ENCODE measurements at regions not wholly inside any gene's neighbourhood (a gene's known extent, or its start where the extent isn't known, plus 50 kb on each side); places are given as distances from the start of the nearest gene placed in this dataset.

GRCh38 chr2:185628985-185629384, 109.6 kb upstream of the FSIP2 start:
- Histone ChIP-seq H4K5ac (ENCODE audit: low read length) (no peak overlapping the region), H3K79me1 (ENCODE audit: low read length) (no peaks in the 10 kb centered on the region), H3K4me3 (ENCODE audit: low read length) (no peak overlapping the region), H3K4me1 (ENCODE audit: control insufficient read depth, low read depth, low read length) (no peaks in the 10 kb centered on the region), H3K4me2 (ENCODE audit: low read length) (no peak overlapping the region), H4K8ac (ENCODE audit: low read depth, low read length) (no peak overlapping the region), H3K79me2 (ENCODE audit: control insufficient read depth, insufficient read depth, low read length) (no peaks in the 10 kb centered on the region), H2BK5ac (ENCODE audit: low read length) (no peak overlapping the region), H2BK120ac (ENCODE audit: low read depth, low read length) (no peak overlapping the region), H3K27ac (ENCODE audit: low read depth, low read length) (no peak overlapping the region), H3K36me3 (ENCODE audit: control insufficient read depth, insufficient read depth, low read length) (no peaks in the 10 kb centered on the region), H3K56ac (ENCODE audit: low read length) (no peak overlapping the region), H3K23ac (ENCODE audit: low read length) (no peak overlapping the region), H2BK15ac (replicated peaks; ENCODE audit: low read depth) (no peak overlapping the region), H3K9ac (ENCODE audit: low read length) (no peak overlapping the region), H3K18ac (ENCODE audit: low read length) (no peak overlapping the region), H3K27me3 (ENCODE audit: insufficient read depth, low read length, poor library complexity) (no peaks in the 10 kb centered on the region), H2AK5ac (ENCODE audit: low read length) (no peak overlapping the region), H3K4ac (ENCODE audit: low read depth, low read length) (no peak overlapping the region)
- peak; percentile 86 for DNase-seq
- WGBS (ENCODE audit: extremely low coverage, insufficient coverage, low lambda C conversion rate): no CpG with 5 or more reads among the region's 5 CpGs

- no peak overlapping the region for H3K56ac ChIP-seq (ENCODE audit: low read length)
- no peak overlapping the region for H3K4me2 ChIP-seq (ENCODE audit: low read length)
- H2BK120ac ChIP-seq (ENCODE audit: low read depth, low read length): no peak overlapping the region
Observed at GRCh38 chr2:185633621-185634020, 105.0 kb upstream of the FSIP2 start.

DNA sequence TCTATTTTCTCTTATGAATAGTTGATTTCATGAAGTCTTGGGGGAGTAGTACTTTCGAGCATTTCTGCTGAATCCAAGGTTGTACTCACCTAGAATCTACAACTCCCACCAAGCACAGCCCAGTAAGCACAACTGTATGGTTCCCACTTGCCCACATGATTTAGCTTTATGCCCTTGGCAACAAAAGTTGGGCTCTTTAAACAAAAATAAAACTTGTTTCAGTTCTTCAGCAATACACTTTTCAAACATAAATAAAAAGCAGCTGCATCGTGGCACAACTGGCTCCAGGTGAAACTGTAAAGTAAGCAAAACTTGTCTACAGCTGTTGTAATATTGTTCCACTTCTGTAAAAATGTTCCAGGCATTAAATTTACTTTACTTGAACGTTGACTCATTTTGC, 99.8 kb upstream of the FSIP2 start:
- H3K79me1 ChIP-seq (ENCODE audit: low read length): no peaks in the 10 kb centered on the region
- no peak overlapping the region for H3K18ac ChIP-seq (ENCODE audit: low read length)
- no peak overlapping the region for H2AK5ac ChIP-seq (ENCODE audit: low read length)
- H3K23ac ChIP-seq (ENCODE audit: low read length): no peak overlapping the region
- WGBS (ENCODE audit: extremely low coverage, insufficient coverage, low lambda C conversion rate): no CpG with 5 or more reads among the region's 3 CpGs
- no peaks in the 10 kb centered on the region for H3K27me3 ChIP-seq (ENCODE audit: insufficient read depth, low read length, poor library complexity)
- no peak overlapping the region for H3K4ac ChIP-seq (ENCODE audit: low read depth, low read length)
- H2BK15ac ChIP-seq (replicated peaks; ENCODE audit: low read depth): no peak overlapping the region
- no peak overlapping the region for H2BK120ac ChIP-seq (ENCODE audit: low read depth, low read length)
- no peak overlapping the region for H2BK5ac ChIP-seq (ENCODE audit: low read length)
- no peak overlapping the region for H3K9ac ChIP-seq (ENCODE audit: low read length)
- no peaks in the 10 kb centered on the region for H3K79me2 ChIP-seq (ENCODE audit: control insufficient read depth, insufficient read depth, low read length)
- no peak overlapping the region for H4K8ac ChIP-seq (ENCODE audit: low read depth, low read length)
- no peak overlapping the region for H3K4me3 ChIP-seq (ENCODE audit: low read length)
- no peak overlapping the region for H4K5ac ChIP-seq (ENCODE audit: low read length)
- no peak for DNase-seq
- H3K56ac ChIP-seq (ENCODE audit: low read length): no peak overlapping the region
- no peak overlapping the region for H3K4me2 ChIP-seq (ENCODE audit: low read length)
- H3K4me1 ChIP-seq (ENCODE audit: control insufficient read depth, low read depth, low read length): no peaks in the 10 kb centered on the region
- no peak overlapping the region for H3K27ac ChIP-seq (ENCODE audit: low read depth, low read length)
- no peaks in the 10 kb centered on the region for H3K36me3 ChIP-seq (ENCODE audit: control insufficient read depth, insufficient read depth, low read length)

More at GRCh38 chr2:185633621-185634020, 105.0 kb upstream of the FSIP2 start:
- DNase-seq: no peak
- H3K9ac ChIP-seq (ENCODE audit: low read length): no peak overlapping the region
- H3K23ac ChIP-seq (ENCODE audit: low read length): no peak overlapping the region
- H2BK15ac ChIP-seq (replicated peaks; ENCODE audit: low read depth): no peak overlapping the region
- H3K4ac ChIP-seq (ENCODE audit: low read depth, low read length): no peak overlapping the region
- no peaks in the 10 kb centered on the region for H3K79me1 ChIP-seq (ENCODE audit: low read length)
- no peaks in the 10 kb centered on the region for H3K27me3 ChIP-seq (ENCODE audit: insufficient read depth, low read length, poor library complexity)
- H4K8ac ChIP-seq (ENCODE audit: low read depth, low read length): no peak overlapping the region
- no peak overlapping the region for H3K4me3 ChIP-seq (ENCODE audit: low read length)
- H3K4me1 ChIP-seq (ENCODE audit: control insufficient read depth, low read depth, low read length): no peaks in the 10 kb centered on the region
- no peak overlapping the region for H2BK5ac ChIP-seq (ENCODE audit: low read length)
- H3K36me3 ChIP-seq (ENCODE audit: control insufficient read depth, insufficient read depth, low read length): no peaks in the 10 kb centered on the region
- no peak overlapping the region for H4K5ac ChIP-seq (ENCODE audit: low read length)
- no peak overlapping the region for H3K27ac ChIP-seq (ENCODE audit: low read depth, low read length)
- H3K79me2 ChIP-seq (ENCODE audit: control insufficient read depth, insufficient read depth, low read length): no peaks in the 10 kb centered on the region
- WGBS (ENCODE audit: extremely low coverage, insufficient coverage, low lambda C conversion rate): no CpG with 5 or more reads among the region's 2 CpGs
- no peak overlapping the region for H2AK5ac ChIP-seq (ENCODE audit: low read length)
- no peak overlapping the region for H3K18ac ChIP-seq (ENCODE audit: low read length)

DNA sequence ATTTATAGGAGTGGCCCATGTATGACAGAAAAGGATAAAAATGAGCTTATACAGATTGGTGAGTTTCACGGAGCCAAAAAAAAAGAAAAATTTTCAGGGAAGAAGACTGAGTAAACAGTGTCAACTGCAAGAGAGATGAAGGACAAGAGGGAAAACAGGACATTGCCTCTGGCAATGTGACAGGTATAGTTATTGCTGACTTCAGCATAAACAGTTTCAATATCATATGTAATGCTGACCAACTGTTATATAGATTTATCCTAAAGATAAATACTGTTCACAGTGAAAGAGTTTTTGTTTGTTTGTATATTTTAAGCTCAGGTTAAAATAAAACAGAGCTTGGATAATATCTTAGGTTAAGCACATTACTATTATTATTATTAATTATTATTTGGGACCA, 98.0 kb upstream of the FSIP2 start:
- no peak overlapping the region for H3K9ac ChIP-seq (ENCODE audit: low read length)
- H3K4ac ChIP-seq (ENCODE audit: low read depth, low read length): no peak overlapping the region
- H3K79me1 ChIP-seq (ENCODE audit: low read length): no peaks in the 10 kb centered on the region
- H3K27ac ChIP-seq (ENCODE audit: low read depth, low read length): no peak overlapping the region
- H3K36me3 ChIP-seq (ENCODE audit: control insufficient read depth, insufficient read depth, low read length): no peaks in the 10 kb centered on the region
- no peaks in the 10 kb centered on the region for H3K4me1 ChIP-seq (ENCODE audit: control insufficient read depth, low read depth, low read length)
- no peak overlapping the region for H2BK5ac ChIP-seq (ENCODE audit: low read length)
- no peaks in the 10 kb centered on the region for H3K27me3 ChIP-seq (ENCODE audit: insufficient read depth, low read length, poor library complexity)
- no peak overlapping the region for H2BK15ac ChIP-seq (replicated peaks; ENCODE audit: low read depth)
- no peak for DNase-seq
- no peak overlapping the region for H4K5ac ChIP-seq (ENCODE audit: low read length)
- H3K4me3 ChIP-seq (ENCODE audit: low read length): no peak overlapping the region
- no peak overlapping the region for H3K23ac ChIP-seq (ENCODE audit: low read length)
- H4K8ac ChIP-seq (ENCODE audit: low read depth, low read length): no peak overlapping the region
- no CpG with 5 or more reads among the region's 1 CpG for WGBS (ENCODE audit: extremely low coverage, insufficient coverage, low lambda C conversion rate)
- H2AK5ac ChIP-seq (ENCODE audit: low read length): no peak overlapping the region
- H3K79me2 ChIP-seq (ENCODE audit: control insufficient read depth, insufficient read depth, low read length): no peaks in the 10 kb centered on the region
- H2BK120ac ChIP-seq (ENCODE audit: low read depth, low read length): no peak overlapping the region
- no peak overlapping the region for H3K56ac ChIP-seq (ENCODE audit: low read length)
- H3K18ac ChIP-seq (ENCODE audit: low read length): no peak overlapping the region
- no peak overlapping the region for H3K4me2 ChIP-seq (ENCODE audit: low read length)

DNA sequence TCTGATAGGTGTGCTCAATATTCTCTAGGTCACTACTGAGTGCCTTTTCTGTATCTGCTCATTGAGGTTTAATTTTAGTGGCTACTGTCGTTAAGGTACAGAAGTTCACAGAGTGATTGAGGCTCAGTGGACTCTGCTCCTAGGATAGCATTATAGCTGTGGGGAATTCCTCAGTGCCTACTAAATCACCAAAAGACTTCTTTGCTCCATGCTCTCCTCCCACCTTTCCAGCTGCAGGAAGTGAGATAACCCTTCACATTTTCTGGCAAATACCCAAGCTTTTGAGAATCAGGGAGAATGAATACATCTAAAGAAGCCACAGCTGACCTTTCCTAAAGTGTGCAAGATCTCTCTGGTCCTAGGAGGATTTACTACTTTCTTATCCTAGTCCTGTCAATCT, 95.2 kb upstream of the FSIP2 start:
- H2BK120ac ChIP-seq (ENCODE audit: low read depth, low read length): no peak overlapping the region
- no peak overlapping the region for H3K4ac ChIP-seq (ENCODE audit: low read depth, low read length)
- peak; percentile 14 for DNase-seq
- no CpG with 5 or more reads among the region's 1 CpG for WGBS (ENCODE audit: extremely low coverage, insufficient coverage, low lambda C conversion rate)
- H3K9ac ChIP-seq (ENCODE audit: low read length): no peak overlapping the region
- H3K4me3 ChIP-seq (ENCODE audit: low read length): no peak overlapping the region
- H4K8ac ChIP-seq (ENCODE audit: low read depth, low read length): no peak overlapping the region
- no peaks in the 10 kb centered on the region for H3K79me1 ChIP-seq (ENCODE audit: low read length)
- no peak overlapping the region for H2BK15ac ChIP-seq (replicated peaks; ENCODE audit: low read depth)
- no peaks in the 10 kb centered on the region for H3K4me1 ChIP-seq (ENCODE audit: control insufficient read depth, low read depth, low read length)
- H4K5ac ChIP-seq (ENCODE audit: low read length): no peak overlapping the region
- H3K79me2 ChIP-seq (ENCODE audit: control insufficient read depth, insufficient read depth, low read length): no peaks in the 10 kb centered on the region
- no peak overlapping the region for H2BK5ac ChIP-seq (ENCODE audit: low read length)
- H3K18ac ChIP-seq (ENCODE audit: low read length): no peak overlapping the region
- no peak overlapping the region for H3K27ac ChIP-seq (ENCODE audit: low read depth, low read length)
- no peaks in the 10 kb centered on the region for H3K36me3 ChIP-seq (ENCODE audit: control insufficient read depth, insufficient read depth, low read length)
- H3K27me3 ChIP-seq (ENCODE audit: insufficient read depth, low read length, poor library complexity): no peaks in the 10 kb centered on the region
- H2AK5ac ChIP-seq (ENCODE audit: low read length): no peak overlapping the region
- H3K56ac ChIP-seq (ENCODE audit: low read length): no peak overlapping the region
- no peak overlapping the region for H3K23ac ChIP-seq (ENCODE audit: low read length)
- no peak overlapping the region for H3K4me2 ChIP-seq (ENCODE audit: low read length)

DNA sequence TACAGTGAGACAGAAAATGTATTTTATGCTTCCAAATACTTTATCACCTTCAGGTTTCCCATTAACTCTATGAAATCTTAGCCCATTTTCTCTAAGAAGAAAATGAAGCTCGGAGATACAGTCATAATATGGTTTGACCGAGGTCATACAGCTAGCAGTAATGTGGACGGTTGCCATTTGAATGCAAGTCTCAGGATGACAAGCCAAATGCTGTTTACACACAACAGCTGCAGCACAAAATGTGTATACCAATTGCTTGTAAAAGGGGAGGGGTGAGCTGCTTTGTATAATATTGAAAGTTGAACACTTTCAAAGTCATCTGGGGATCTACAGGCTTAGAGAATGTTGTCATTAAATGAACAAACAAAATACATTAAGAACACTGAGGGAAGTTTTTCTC, 93.8 kb upstream of the FSIP2 start:
- no peaks in the 10 kb centered on the region for H3K79me1 ChIP-seq (ENCODE audit: low read length)
- no peaks in the 10 kb centered on the region for H3K79me2 ChIP-seq (ENCODE audit: control insufficient read depth, insufficient read depth, low read length)
- no peak overlapping the region for H2BK15ac ChIP-seq (replicated peaks; ENCODE audit: low read depth)
- no peak overlapping the region for H3K27ac ChIP-seq (ENCODE audit: low read depth, low read length)
- H3K4me3 ChIP-seq (ENCODE audit: low read length): no peak overlapping the region
- no peak overlapping the region for H3K56ac ChIP-seq (ENCODE audit: low read length)
- no CpG with 5 or more reads among the region's 3 CpGs for WGBS (ENCODE audit: extremely low coverage, insufficient coverage, low lambda C conversion rate)
- H3K23ac ChIP-seq (ENCODE audit: low read length): no peak overlapping the region
- DNase-seq: no peak
- no peak overlapping the region for H3K4me2 ChIP-seq (ENCODE audit: low read length)
- H4K5ac ChIP-seq (ENCODE audit: low read length): no peak overlapping the region
- H3K27me3 ChIP-seq (ENCODE audit: insufficient read depth, low read length, poor library complexity): no peaks in the 10 kb centered on the region
- H2BK5ac ChIP-seq (ENCODE audit: low read length): no peak overlapping the region
- no peak overlapping the region for H4K8ac ChIP-seq (ENCODE audit: low read depth, low read length)
- H3K9ac ChIP-seq (ENCODE audit: low read length): no peak overlapping the region
- H2AK5ac ChIP-seq (ENCODE audit: low read length): no peak overlapping the region
- no peaks in the 10 kb centered on the region for H3K36me3 ChIP-seq (ENCODE audit: control insufficient read depth, insufficient read depth, low read length)
- H2BK120ac ChIP-seq (ENCODE audit: low read depth, low read length): no peak overlapping the region
- no peak overlapping the region for H3K18ac ChIP-seq (ENCODE audit: low read length)
- no peak overlapping the region for H3K4ac ChIP-seq (ENCODE audit: low read depth, low read length)
- H3K4me1 ChIP-seq (ENCODE audit: control insufficient read depth, low read depth, low read length): no peaks in the 10 kb centered on the region
